Naive B cell (primary cell): ENCODE measurements at regions not wholly inside any gene's neighbourhood (a gene's known extent, or its start where the extent isn't known, plus 50 kb on each side); places are given as distances from the start of the nearest gene placed in this dataset.
"Not testable (repeated sequence)": the region's sequence is repeated elsewhere in the genome, so short reads cannot be mapped to it uniquely, and the experiment has no call there.

Source experiments
- ATAC-seq, 2 donors: fragments of 150-1000 bp; cut with Tn5 transposase; 2 replicates each; pipeline ENCODE4 v1.10.0; 2021; ENCODE audit warnings: low read depth in 2 of 2, mild to moderate bottlenecking in 2 of 2, moderate library complexity in 2 of 2
- DNase-seq: peaks from one replicate; pipeline ENCODE4 v3.0.0; 2022
- H3K27ac Mint-ChIP-seq, 6 donors: one replicate each; pipeline ENCODE4 v1.8.0; 2020 to 2022; ENCODE audit warnings: mild to moderate bottlenecking in 6 of 6, mixed read lengths in 6 of 6, moderate library complexity in 5 of 6, inconsistent platforms in 2 of 6
- H3K27me3 Mint-ChIP-seq, 3 donors: one replicate each; pipeline ENCODE4 v1.8.0; 2021 to 2022; ENCODE audit warnings: mixed read lengths in 3 of 3, mild to moderate bottlenecking in 1 of 3
- H3K36me3 Mint-ChIP-seq, 2 donors: one replicate each; pipeline ENCODE4 v1.8.0; 2020 to 2022; ENCODE audit warnings: mixed read lengths in 2 of 2, inconsistent platforms in 1 of 2, mild to moderate bottlenecking in 1 of 2
- H3K4me1 Mint-ChIP-seq, 3 donors: one replicate each; pipeline ENCODE4 v1.8.0; 2020 to 2022; ENCODE audit warnings: mixed read lengths in 3 of 3, inconsistent platforms in 1 of 3, mild to moderate bottlenecking in 1 of 3, moderate library complexity in 1 of 3
- H3K4me3 Mint-ChIP-seq, 8 donors: one replicate each; pipeline ENCODE4 v1.8.0; 2020 to 2022; ENCODE audit warnings: mild to moderate bottlenecking in 8 of 8, mixed read lengths in 8 of 8, moderate library complexity in 8 of 8, inconsistent platforms in 2 of 8
- H3K9me3 Mint-ChIP-seq, 7 donors: one replicate each; pipeline ENCODE4 v1.8.0; 2020 to 2022; ENCODE audit warnings: mixed read lengths in 7 of 7, mild to moderate bottlenecking in 5 of 7, inconsistent platforms in 2 of 7, moderate library complexity in 1 of 7

DNA sequence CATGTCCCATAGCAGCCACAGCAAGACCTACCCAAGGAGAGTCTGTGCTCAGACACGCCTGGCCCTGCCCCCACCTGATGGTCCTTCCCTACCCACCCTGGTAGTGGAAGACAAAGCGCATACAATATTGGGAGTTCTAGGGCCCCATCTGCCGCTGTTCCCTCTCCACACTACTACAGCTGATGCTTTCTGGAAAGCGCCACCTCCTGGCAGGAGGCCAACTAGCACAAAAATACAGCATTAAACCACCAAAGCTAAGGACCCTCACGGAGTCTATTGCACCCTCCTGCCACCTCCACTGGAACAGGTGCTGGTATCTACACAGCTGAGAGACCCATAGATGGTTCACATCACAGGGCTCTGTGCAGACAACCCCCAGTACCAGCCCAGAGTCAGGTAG, 50.9 kb upstream of the IGFBP5 start:
- not testable (repeated sequence) for H3K9me3 Mint-ChIP-seq, H3K36me3 Mint-ChIP-seq, H3K4me3 Mint-ChIP-seq, ATAC-seq, H3K4me1 Mint-ChIP-seq, DNase-seq, H3K27ac Mint-ChIP-seq
- peaks cover 22 to 53% (median 51%) of the 10 kb centered on the region in 3 donors for H3K27me3 Mint-ChIP-seq

DNA sequence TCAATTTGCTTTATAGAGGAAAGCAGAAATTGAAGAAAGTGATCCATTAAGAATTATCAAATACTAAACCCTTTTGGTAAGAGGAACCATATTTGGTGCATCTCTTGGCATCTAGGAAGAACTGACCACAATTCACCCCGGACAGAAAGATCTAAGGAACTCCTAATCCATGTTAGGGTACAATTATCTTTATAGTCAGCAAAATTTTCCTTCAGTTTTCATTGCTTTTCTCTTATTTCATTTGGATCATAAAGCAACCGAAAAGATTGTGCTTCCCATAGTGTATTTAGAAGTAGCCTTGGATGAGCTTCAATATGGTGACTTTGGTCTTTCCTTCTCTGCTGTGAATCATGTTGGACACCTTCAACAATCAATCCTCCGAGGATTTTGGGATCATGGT, 50.1 kb upstream of the IGFBP5 start:
- no peak for ATAC-seq
- no peaks in the 10 kb centered on the region for H3K36me3 Mint-ChIP-seq
- DNase-seq, result no peak
- no peak overlapping the region for H3K4me3 Mint-ChIP-seq
- no peaks in the 10 kb centered on the region for H3K4me1 Mint-ChIP-seq
- H3K27ac Mint-ChIP-seq, result no peak overlapping the region
- peaks cover 0 to 6% (median 4%) of the 10 kb centered on the region in 7 donors for H3K9me3 Mint-ChIP-seq
- peaks cover 22 to 61% (median 59%) of the 10 kb centered on the region in 3 donors for H3K27me3 Mint-ChIP-seq
